Tibial artery (tissue), 4 donors: ENCODE measurements at regions not wholly inside any gene's neighbourhood (a gene's known extent, or its start where the extent isn't known, plus 50 kb on each side); places are given as distances from the start of the nearest gene placed in this dataset.

Experiments used
- DNase-seq, 2 donors: peaks; one replicate each; pipeline ENCODE4 v3.0.0-alpha.2; 2019
- H3K27ac ChIP-seq, 2 donors: fragments of 200-600 bp; sonication (generic) in 1 of 2; 1 replicate in 1 of 2; 2 replicates in 1 of 2; pipeline ENCODE4 v1.5.1; 2018 to 2019; ENCODE audit warnings: mild to moderate bottlenecking in 1 of 2
- H3K27me3 ChIP-seq, 2 donors: fragments of 200-600 bp; sonication (generic) in 1 of 2; one replicate each; pipeline versions ENCODE4 v1.5.1 to v1.6.0; 2016 to 2019
- H3K36me3 ChIP-seq, 3 donors: fragments of 200-600 bp; sonication (generic) in 2 of 3; one replicate each; pipeline ENCODE4 v1.5.1; 2016 to 2019; ENCODE audit warnings: mild to moderate bottlenecking in 2 of 3
- H3K4me1 ChIP-seq, 4 donors: fragments of 200-600 bp; sonication (generic) in 2 of 4; 1 replicate in 3 of 4; 2 replicates in 1 of 4; pipeline ENCODE4 v1.5.1; 2016 to 2019
- H3K4me3 ChIP-seq, 2 donors: fragments of 200-600 bp; sonication (generic) in 1 of 2; 1 replicate in 1 of 2; 2 replicates in 1 of 2; pipeline ENCODE4 v1.5.1; 2018 to 2019; ENCODE audit warnings: mild to moderate bottlenecking in 2 of 2
- H3K9me3 ChIP-seq, 3 donors: fragments of 200-600 bp; sonication (generic) in 1 of 3; one replicate each; pipeline ENCODE4 v1.5.1; 2016 to 2019
- intact Hi-C: fragments of 100-400 bp; cut with DNase I; formaldehyde crosslinking; loops from one replicate; pipeline ENCODE4 v1.15.0; 2023; ENCODE audit warnings: low total_unique reads
- TF ChIP-seq, protein P1 (sequence below), 2 experiments: fragments of 200-600 bp in 1 of 2; fragments of 450-650 bp in 1 of 2; IDR thresholded peaks; one replicate each; pipeline ENCODE4 v1.5.1; 2017 to 2019; ENCODE audit warnings: antibody characterized with exemption in 2 of 2, mild to moderate bottlenecking in 1 of 2, moderate library complexity in 1 of 2

DNA sequence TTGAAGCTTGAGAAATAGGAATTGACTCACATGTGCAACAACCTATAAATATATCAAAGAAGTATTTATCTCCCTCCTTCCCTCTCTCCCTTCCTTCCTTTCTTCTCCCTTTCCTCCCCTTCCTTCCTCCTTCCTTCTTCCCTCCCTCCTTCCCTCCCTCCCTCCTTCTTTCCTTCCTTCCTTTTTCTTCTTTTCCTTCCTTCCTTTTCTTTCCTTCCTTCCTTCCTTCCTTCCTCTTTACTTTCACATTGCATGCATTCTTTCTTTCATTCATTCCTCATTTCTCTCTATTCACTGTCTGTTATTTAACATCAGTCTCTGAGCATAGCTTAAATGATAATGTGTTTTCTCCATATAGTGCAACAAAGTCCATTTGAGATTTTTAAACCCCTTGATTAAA is 214.2 kb downstream of the CHRM3 start:
- TF ChIP-seq, protein P1, sequence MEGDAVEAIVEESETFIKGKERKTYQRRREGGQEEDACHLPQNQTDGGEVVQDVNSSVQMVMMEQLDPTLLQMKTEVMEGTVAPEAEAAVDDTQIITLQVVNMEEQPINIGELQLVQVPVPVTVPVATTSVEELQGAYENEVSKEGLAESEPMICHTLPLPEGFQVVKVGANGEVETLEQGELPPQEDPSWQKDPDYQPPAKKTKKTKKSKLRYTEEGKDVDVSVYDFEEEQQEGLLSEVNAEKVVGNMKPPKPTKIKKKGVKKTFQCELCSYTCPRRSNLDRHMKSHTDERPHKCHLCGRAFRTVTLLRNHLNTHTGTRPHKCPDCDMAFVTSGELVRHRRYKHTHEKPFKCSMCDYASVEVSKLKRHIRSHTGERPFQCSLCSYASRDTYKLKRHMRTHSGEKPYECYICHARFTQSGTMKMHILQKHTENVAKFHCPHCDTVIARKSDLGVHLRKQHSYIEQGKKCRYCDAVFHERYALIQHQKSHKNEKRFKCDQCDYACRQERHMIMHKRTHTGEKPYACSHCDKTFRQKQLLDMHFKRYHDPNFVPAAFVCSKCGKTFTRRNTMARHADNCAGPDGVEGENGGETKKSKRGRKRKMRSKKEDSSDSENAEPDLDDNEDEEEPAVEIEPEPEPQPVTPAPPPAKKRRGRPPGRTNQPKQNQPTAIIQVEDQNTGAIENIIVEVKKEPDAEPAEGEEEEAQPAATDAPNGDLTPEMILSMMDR (IDR thresholded peaks at IDR 0.05): no peak
- H3K4me1 ChIP-seq: no peaks in the 10 kb centered on the region
- no peaks in the 10 kb centered on the region for H3K9me3 ChIP-seq
- H3K27me3 ChIP-seq: no peaks in the 10 kb centered on the region
- H3K27ac ChIP-seq: no peak overlapping the region
- no peak for DNase-seq
- intact Hi-C loops: no loop called here
- no peak overlapping the region for H3K4me3 ChIP-seq
- no peaks in the 10 kb centered on the region for H3K36me3 ChIP-seq

DNA sequence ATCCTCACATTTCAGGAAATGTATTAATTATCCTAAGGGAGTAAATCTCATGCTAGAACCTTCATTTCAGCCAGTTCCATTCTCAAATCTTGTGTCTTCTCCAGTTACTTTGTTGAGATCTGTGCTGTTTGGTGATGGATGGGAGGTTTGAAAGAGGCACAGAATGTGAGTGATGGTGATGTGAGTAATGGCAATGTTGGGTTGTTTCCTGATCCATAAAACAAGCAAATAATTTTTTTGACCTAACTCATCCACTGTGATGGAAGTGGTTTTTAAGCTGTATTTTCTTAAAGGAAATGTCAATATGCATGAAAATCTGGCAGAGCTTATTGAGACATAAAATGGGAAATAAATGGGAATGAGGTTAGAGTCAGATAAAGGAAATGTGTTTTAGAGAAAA is 214.7 kb downstream of the CHRM3 start:
- Histone ChIP-seq H3K4me1 (no peaks in the 10 kb centered on the region), H3K9me3 (no peaks in the 10 kb centered on the region), H3K27me3 (no peaks in the 10 kb centered on the region), H3K4me3 (no peak overlapping the region), H3K36me3 (no peaks in the 10 kb centered on the region), H3K27ac (no peak overlapping the region)
- intact Hi-C loops: no loop called here
- no peak for DNase-seq
- TF ChIP-seq, protein P1 (IDR thresholded peaks at IDR 0.05): no peak

DNA sequence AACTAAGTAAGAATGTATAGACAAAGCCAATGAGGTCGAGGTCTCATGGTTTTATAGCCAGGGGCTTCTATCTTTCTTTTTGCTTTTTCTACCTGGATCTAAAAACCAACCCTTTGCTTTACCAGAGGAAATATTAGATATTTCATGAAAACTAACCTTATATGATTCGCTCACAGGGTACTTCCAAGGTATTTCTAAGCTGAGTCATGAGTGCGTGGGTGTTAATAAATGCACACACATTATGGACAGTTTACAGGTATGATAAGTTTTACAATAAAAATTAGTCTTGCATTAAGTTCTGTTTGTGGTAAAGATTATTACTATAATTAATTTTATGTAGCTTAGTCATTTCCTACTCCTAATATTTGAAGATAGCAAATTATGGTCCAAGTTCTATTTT is 217.2 kb downstream of the CHRM3 start:
- DNase-seq: no peak
- no peak overlapping the region for H3K4me3 ChIP-seq
- TF ChIP-seq, protein P1 (IDR thresholded peaks at IDR 0.05): no peak
- H3K4me1 ChIP-seq: no peaks in the 10 kb centered on the region
- no peak overlapping the region for H3K27ac ChIP-seq
- H3K27me3 ChIP-seq: no peaks in the 10 kb centered on the region
- intact Hi-C loops: no loop called here
- H3K9me3 ChIP-seq: no peaks in the 10 kb centered on the region
- H3K36me3 ChIP-seq: no peaks in the 10 kb centered on the region

DNA sequence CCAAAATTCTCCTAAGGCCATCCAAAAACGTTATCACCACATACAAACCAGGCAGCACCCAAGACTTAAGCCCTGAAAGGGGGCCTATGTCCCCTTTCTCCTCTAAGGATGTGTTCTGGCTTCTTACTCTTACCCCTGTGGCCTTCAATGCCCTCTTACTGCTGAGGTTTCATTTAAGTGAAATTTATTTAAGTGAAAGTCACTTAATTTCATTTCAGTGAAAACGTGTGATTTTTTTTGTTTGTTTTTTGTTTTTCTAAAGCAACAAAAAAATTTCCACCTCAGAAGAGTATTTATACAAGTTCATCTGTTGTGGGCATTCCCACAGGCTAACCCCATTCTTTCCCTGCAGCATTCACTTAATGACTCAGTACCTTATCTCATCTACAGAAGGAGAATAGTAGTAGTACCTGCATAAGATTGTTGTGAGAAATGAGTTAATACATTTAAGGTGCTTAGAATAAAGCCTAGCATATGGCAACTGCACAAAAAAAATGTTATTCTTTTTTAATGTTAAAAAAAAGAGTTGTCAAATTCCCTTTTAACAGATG is 220.6 kb downstream of the CHRM3 start:
- Histone ChIP-seq H3K27ac (no peak overlapping the region), H3K4me3 (no peak overlapping the region), H3K4me1 (no peaks in the 10 kb centered on the region), H3K27me3 (no peaks in the 10 kb centered on the region), H3K9me3 (no peaks in the 10 kb centered on the region), H3K36me3 (no peaks in the 10 kb centered on the region)
- DNase-seq: no peak
- intact Hi-C loops: no loop called here
- TF ChIP-seq, protein P1 (IDR thresholded peaks at IDR 0.05): no peak

DNA sequence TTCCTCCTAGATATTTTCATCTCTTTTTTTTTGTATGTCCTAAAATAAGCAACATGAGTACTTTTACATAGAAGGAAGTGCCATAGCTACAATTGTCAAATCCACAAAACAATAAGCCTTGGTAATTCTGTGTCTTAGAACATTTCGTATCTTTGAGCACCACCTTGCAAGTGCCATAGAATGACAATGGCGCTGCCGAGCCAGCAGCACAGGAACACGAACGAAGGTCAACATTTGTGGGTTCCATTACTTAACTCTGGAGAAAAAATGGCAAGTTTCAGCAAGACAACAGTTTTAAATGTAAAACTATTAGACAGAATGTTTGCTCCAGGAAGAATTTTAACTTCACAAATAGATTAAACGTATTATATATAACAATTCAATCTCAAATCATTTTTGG is 222.1 kb downstream of the CHRM3 start:
- no peak for DNase-seq

More for the DNA sequence above, 222.1 kb downstream of the CHRM3 start:
- no peaks in the 10 kb centered on the region for H3K27me3 ChIP-seq
- no peaks in the 10 kb centered on the region for H3K9me3 ChIP-seq
- no peaks in the 10 kb centered on the region for H3K4me1 ChIP-seq
- intact Hi-C loops: no loop called here
- H3K36me3 ChIP-seq: no peaks in the 10 kb centered on the region
- TF ChIP-seq, protein P1 (IDR thresholded peaks at IDR 0.05): no peak
- no peak overlapping the region for H3K4me3 ChIP-seq
- H3K27ac ChIP-seq: no peak overlapping the region
